SK-N-SH (cell line): ENCODE measurements at regions not wholly inside any gene's neighbourhood (a gene's known extent, or its start where the extent isn't known, plus 50 kb on each side); places are given as distances from the start of the nearest gene placed in this dataset.

ENCODE experiments used
- CTCF ChIP-seq: fragments of 200-600 bp; sonication (generic); IDR thresholded peaks from 2 replicates; pipeline ENCODE4 v1.6.1; 2017; ENCODE audit warnings: antibody characterized with exemption, mild to moderate bottlenecking, moderate library complexity
- GATA2 ChIP-seq: sonication (generic); formaldehyde crosslinking; IDR thresholded peaks from 2 replicates; pipeline ENCODE4 v1.5.0; 2020; ENCODE audit warnings: mild to moderate bottlenecking, missing genetic modification reagents
- YY1 ChIP-seq: IDR thresholded peaks from 2 replicates; pipeline ENCODE4 v1.4.0; 2012; ENCODE audit warnings: low read depth, mild to moderate bottlenecking

- TF ChIP-seq GATA2 (CRISPR knock-in tag), result no peak
- TF ChIP-seq CTCF, result no peak
- no peak for TF ChIP-seq YY1
Observed at GRCh38 chr3:197425485-197426120, 127.2 kb upstream of the DLG1 start.
